ENCODE measurements at regions not wholly inside any gene's neighbourhood (a gene's known extent, or its start where the extent isn't known, plus 50 kb on each side); places are given as distances from the start of the nearest gene placed in this dataset.

DNA sequence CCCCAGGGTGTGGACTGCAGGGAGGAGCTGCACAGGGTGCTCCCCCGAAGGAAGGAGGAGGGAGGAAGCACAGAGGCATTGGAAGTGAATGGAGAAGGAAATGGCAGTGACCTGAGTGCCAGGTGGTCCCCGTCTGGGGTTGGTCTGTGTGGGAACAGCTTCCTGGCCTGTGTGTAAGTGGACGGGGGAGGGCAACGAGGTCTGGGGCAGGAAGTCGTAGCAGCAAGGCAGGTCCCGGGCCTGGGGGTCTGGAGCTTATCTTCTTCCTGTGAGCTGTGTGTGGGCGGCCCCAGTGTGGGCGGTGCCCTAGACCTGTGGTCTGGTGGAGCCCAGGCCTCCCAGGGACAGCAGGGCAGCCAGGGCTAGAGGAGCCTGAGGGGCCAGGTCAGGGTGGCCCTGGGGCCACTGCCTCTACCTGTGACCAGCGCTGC, 382.1 kb downstream of the TMEM121 start:
- H3K9me3 ChIP-seq (replicated peaks; ENCODE audit: control insufficient read depth, insufficient read depth, low read length), result no peaks in the 10 kb centered on the region
- H3K9ac ChIP-seq (replicated peaks; ENCODE audit: extremely low read depth, insufficient read depth, low read length), result no peak overlapping the region
- H3K4me2 ChIP-seq (ENCODE audit: insufficient read depth, low read length), result no peak overlapping the region
- H3K27ac ChIP-seq (ENCODE audit: insufficient read depth, low read depth, low read length), result no peak overlapping the region
- ChIA-PET CTCF (no interaction called here), POLR2A (no interaction called here)
- TF ChIP-seq POLR2A (IDR thresholded peaks at IDR 0.05; ENCODE audit: low read depth, low read length), result no peak
- no peak for TF ChIP-seq FOS (IDR thresholded peaks at IDR 0.05; ENCODE audit: borderline replicate concordance, insufficient read depth, low read length)
- no peak for TF ChIP-seq EZH2 (IDR thresholded peaks at IDR 0.05; ENCODE audit: borderline replicate concordance, low read depth, low read length, severe bottlenecking)
- TF ChIP-seq, protein P1, sequence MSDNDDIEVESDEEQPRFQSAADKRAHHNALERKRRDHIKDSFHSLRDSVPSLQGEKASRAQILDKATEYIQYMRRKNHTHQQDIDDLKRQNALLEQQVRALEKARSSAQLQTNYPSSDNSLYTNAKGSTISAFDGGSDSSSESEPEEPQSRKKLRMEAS (IDR thresholded peaks at IDR 0.05; ENCODE audit: insufficient read depth, insufficient read length), result no peak
- TF ChIP-seq POLR2AphosphoS5 (IDR thresholded peaks at IDR 0.05; ENCODE audit: insufficient read depth, low read depth, low read length), result no peak
- no peak for TF ChIP-seq GATA2 (IDR thresholded peaks at IDR 0.05; ENCODE audit: insufficient read depth, insufficient read length, low read depth, low read length)
- no peak for TF ChIP-seq JUN (IDR thresholded peaks at IDR 0.05; ENCODE audit: borderline replicate concordance, insufficient read depth, insufficient read length, low read depth)
- no peak for TF ChIP-seq MYC (IDR thresholded peaks at IDR 0.05; ENCODE audit: low read depth, low read length)
- TF ChIP-seq, protein P2, sequence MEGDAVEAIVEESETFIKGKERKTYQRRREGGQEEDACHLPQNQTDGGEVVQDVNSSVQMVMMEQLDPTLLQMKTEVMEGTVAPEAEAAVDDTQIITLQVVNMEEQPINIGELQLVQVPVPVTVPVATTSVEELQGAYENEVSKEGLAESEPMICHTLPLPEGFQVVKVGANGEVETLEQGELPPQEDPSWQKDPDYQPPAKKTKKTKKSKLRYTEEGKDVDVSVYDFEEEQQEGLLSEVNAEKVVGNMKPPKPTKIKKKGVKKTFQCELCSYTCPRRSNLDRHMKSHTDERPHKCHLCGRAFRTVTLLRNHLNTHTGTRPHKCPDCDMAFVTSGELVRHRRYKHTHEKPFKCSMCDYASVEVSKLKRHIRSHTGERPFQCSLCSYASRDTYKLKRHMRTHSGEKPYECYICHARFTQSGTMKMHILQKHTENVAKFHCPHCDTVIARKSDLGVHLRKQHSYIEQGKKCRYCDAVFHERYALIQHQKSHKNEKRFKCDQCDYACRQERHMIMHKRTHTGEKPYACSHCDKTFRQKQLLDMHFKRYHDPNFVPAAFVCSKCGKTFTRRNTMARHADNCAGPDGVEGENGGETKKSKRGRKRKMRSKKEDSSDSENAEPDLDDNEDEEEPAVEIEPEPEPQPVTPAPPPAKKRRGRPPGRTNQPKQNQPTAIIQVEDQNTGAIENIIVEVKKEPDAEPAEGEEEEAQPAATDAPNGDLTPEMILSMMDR (IDR thresholded peaks at IDR 0.05; ENCODE audit: extremely low read depth in 1 of 2, insufficient read depth in 1 of 2, low read depth in 1 of 2, low read length in 2 of 2), result no peak
- H2AFZ ChIP-seq (ENCODE audit: low read depth, low read length), result no peak overlapping the region
- DNase-seq (ENCODE audit: low read depth, low spot score), result no peak
- FAIRE-seq, result no peak
- H3K9me1 ChIP-seq (replicated peaks; ENCODE audit: control insufficient read depth, extremely low read depth, insufficient read depth, low read length), result no peaks in the 10 kb centered on the region
- BruUV-seq (replicated peaks), result no TSS peak
- no peaks in the 10 kb centered on the region for H3K36me3 ChIP-seq (ENCODE audit: control insufficient read depth in 2 of 2, extremely low read depth in 1 of 2, insufficient read depth in 2 of 2, low read length in 2 of 2)
- no peaks in the 10 kb centered on the region for H3K27me3 ChIP-seq (ENCODE audit: control insufficient read depth in 2 of 2, insufficient read depth in 2 of 2, low read length in 2 of 2)
- H4K20me1 ChIP-seq (replicated peaks; ENCODE audit: control insufficient read depth, extremely low read depth, insufficient read depth, low read length), result no peaks in the 10 kb centered on the region
- dilution Hi-C loops (cut with MboI; ENCODE audit: extremely low pct_ligation_motif_present, low sequenced_read_pairs), result no loop called here
- intact Hi-C loops (cut with micrococcal nuclease), result no loop called here
- H3K4me3 ChIP-seq (replicated peaks in 1 of 3; ENCODE audit: insufficient read depth in 1 of 3, low read depth in 1 of 3, low read length in 3 of 3), result no peak overlapping the region
- H3K4me1 ChIP-seq (ENCODE audit: control insufficient read depth, extremely low read depth, insufficient read depth, low read length), result no peaks in the 10 kb centered on the region
- H3K79me2 ChIP-seq (ENCODE audit: control insufficient read depth, insufficient read depth, low read length), result no peaks in the 10 kb centered on the region

Measured in endothelial cell of umbilical vein (primary cell).